OCI-LY7 (cell line): ENCODE measurements at regions not wholly inside any gene's neighbourhood (a gene's known extent, or its start where the extent isn't known, plus 50 kb on each side); places are given as distances from the start of the nearest gene placed in this dataset.

Experiments used
- EZH2phosphoT487 ChIP-seq: fragments of 200-600 bp; sonication (generic); IDR thresholded peaks from 2 replicates; pipeline ENCODE4 v1.6.1; 2018; ENCODE audit warnings: low read depth, borderline replicate concordance, mild to moderate bottlenecking, mixed run types, antibody characterized with exemption, low read length, moderate library complexity, mixed read lengths
- TF ChIP-seq, protein P1 (sequence below): fragments of 200-600 bp; sonication (generic); conservative IDR thresholded peaks from 2 replicates; pipeline ENCODE4 v1.5.1; 2014; ENCODE audit warnings: mild to moderate bottlenecking, antibody characterized with exemption, low read length, moderate library complexity, mixed read lengths

DNA sequence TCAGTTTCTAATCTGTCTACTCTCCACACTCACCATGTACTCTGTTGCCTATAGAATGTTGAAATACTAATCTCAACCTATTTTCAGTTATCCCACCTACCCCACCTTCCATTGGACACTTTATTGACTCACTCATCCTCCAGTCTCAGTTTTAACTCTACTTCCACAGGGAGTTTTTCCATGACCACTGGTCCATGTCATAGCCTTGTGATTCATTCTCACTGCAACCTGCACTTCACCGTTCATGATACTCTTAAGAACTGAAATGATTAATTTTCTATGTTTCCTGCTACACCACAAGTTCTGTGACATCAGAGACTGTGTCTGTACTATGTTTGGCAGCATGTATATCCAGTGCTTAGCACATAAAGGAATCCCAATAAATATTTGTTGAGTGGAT, 122.8 kb upstream of the HSF2 start:
- TF ChIP-seq, protein P1, sequence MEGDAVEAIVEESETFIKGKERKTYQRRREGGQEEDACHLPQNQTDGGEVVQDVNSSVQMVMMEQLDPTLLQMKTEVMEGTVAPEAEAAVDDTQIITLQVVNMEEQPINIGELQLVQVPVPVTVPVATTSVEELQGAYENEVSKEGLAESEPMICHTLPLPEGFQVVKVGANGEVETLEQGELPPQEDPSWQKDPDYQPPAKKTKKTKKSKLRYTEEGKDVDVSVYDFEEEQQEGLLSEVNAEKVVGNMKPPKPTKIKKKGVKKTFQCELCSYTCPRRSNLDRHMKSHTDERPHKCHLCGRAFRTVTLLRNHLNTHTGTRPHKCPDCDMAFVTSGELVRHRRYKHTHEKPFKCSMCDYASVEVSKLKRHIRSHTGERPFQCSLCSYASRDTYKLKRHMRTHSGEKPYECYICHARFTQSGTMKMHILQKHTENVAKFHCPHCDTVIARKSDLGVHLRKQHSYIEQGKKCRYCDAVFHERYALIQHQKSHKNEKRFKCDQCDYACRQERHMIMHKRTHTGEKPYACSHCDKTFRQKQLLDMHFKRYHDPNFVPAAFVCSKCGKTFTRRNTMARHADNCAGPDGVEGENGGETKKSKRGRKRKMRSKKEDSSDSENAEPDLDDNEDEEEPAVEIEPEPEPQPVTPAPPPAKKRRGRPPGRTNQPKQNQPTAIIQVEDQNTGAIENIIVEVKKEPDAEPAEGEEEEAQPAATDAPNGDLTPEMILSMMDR, result no peak
- TF ChIP-seq EZH2phosphoT487, result no peak
